ENCODE measurements at regions not wholly inside any gene's neighbourhood (a gene's known extent, or its start where the extent isn't known, plus 50 kb on each side); places are given as distances from the start of the nearest gene placed in this dataset.
"Not testable (repeated sequence)": the region's sequence is repeated elsewhere in the genome, so short reads cannot be mapped to it uniquely, and the experiment has no call there.

DNA sequence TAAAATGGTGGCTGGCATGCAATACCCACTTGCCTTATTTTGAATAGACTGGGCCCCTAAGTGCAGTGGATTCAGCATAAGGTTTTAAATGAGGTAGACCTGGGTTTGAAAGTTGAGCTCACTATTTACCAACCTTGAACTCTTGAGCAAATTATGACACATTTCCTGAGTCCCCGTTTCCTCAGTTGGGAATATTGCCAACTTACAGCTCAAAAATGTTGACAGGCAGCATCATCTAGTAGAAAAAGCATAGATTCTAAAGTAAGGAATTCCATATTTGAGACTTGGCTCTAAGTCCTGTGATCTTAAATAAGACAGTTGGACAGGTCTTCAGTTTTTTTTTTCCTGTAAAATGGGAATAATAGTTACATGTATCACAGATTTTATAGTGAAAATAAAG is 305.5 kb downstream of the ACTR3B start:
- Mint-ChIP-seq H3K27me3 (no peaks in the 10 kb centered on the region), H3K4me3 (no peak overlapping the region), H3K36me3 (ENCODE audit: low read depth) (no peaks in the 10 kb centered on the region), H3K27ac (no peak overlapping the region), H3K4me1 (ENCODE audit: low read depth) (no peaks in the 10 kb centered on the region), H3K9me3 (peaks cover 4% of the 10 kb centered on the region)

DNA sequence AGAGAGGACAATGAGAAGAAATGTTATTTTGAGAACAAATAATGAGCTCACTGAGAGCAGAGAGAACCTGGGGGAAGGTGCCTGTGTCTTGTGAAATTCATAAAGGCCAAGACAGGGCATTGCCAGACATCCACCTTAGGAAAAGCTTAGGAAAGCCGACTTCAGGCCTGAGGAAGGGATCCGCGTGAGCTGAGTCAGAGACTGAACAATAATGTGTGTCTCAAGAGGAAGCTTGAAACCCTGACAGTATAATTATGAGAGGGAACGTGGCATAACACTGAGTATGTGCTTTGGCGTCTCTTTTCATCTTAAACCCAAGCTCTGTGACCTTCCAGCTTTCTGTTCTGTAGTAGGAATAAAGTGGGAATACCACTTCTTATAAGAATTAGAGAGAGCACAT is 307.2 kb downstream of the ACTR3B start:
- no peaks in the 10 kb centered on the region for H3K27me3 Mint-ChIP-seq
- H3K4me1 Mint-ChIP-seq (ENCODE audit: low read depth): no peaks in the 10 kb centered on the region
- no peaks in the 10 kb centered on the region for H3K36me3 Mint-ChIP-seq (ENCODE audit: low read depth)
- no peak overlapping the region for H3K27ac Mint-ChIP-seq
- peaks cover 4% of the 10 kb centered on the region for H3K9me3 Mint-ChIP-seq
- H3K4me3 Mint-ChIP-seq: no peak overlapping the region

DNA sequence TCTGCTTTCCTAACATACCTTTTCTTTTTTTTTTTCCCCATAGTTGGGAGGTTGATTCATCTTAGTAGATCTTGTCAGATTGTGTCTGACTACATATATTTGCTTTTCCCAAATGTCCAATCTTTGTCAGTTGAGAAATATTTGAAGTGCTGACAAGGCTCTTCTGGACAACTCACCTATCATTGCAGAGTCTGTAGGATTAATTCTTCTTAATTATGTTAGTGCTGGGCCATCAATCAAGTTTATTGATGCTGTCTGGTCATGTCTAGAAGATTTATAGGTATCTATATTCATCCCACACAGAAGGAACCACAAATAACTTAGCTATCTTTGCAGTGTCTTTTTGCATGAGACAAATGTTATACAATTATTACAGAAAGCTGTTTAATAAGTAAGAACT is 310.6 kb downstream of the ACTR3B start:
- Mint-ChIP-seq H3K4me3 (no peak overlapping the region), H3K36me3 (ENCODE audit: low read depth) (no peaks in the 10 kb centered on the region), H3K9me3 (no peaks in the 10 kb centered on the region), H3K27ac (no peak overlapping the region), H3K4me1 (ENCODE audit: low read depth) (no peaks in the 10 kb centered on the region), H3K27me3 (no peaks in the 10 kb centered on the region)

DNA sequence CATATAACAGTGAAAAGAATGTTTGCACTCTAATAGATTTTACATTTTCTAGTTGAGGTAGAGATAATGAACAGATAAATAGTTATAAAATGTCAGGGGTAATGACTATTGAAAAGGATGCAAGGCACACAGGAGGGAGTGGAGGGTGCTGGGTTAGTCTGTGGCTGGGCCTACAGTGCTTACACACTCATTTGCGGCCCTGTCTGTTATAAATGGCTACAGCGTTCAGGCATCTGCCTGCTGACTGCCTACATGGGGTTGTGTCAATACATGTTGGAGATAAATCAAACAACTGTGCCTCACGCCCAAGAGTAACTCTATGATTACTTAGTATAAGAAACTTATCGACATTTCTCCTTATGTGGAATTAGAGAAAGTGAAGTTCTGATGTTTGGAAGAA is 313.3 kb downstream of the ACTR3B start:
- Mint-ChIP-seq H3K36me3 (ENCODE audit: low read depth) (no peaks in the 10 kb centered on the region), H3K4me1 (ENCODE audit: low read depth) (no peaks in the 10 kb centered on the region), H3K27me3 (no peaks in the 10 kb centered on the region), H3K27ac (no peak overlapping the region), H3K4me3 (no peak overlapping the region), H3K9me3 (peaks cover 4% of the 10 kb centered on the region)

DNA sequence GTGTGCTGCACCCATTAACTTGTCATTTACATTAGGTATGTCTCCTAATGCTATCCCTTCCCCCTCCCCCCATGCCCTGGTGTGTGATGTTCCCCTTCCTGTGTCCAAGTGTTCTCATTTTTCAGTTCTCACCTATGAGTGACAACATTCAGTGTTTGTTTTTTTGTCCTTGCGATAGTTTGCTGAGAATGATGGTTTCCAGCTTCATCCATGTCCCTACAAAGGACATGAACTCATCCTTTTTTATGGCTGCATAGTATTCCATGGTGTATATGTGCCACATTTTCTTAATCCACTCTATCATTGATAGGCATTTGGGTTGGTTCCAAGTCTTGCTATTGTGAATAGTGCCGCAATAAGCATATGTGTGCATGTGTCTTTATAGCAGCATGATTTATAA is 316.7 kb downstream of the ACTR3B start:
- H3K36me3 Mint-ChIP-seq (ENCODE audit: low read depth); H3K27me3 Mint-ChIP-seq; H3K4me1 Mint-ChIP-seq (ENCODE audit: low read depth); H3K27ac Mint-ChIP-seq; H3K4me3 Mint-ChIP-seq; H3K9me3 Mint-ChIP-seq: not testable (repeated sequence)

DNA sequence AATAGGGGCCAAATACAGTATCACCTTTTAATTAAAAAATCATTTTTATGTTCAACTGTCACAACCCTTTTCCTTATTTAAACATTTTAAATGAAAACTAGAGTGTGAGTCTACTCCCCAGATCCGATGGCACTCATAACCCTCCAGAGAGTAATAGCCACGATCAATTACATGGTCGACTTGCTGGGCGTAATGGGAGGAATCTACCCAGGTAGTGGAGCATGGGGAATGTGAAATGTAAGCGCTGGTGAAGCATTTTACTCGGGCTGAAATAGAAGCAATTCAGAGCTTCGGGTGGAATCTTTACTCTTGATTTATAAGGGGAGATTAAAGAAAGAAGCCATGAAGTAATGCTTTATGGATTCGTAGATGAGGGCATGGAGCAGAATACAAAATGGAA is 321.9 kb downstream of the ACTR3B start:
- no peak overlapping the region for H3K27ac Mint-ChIP-seq
- no peaks in the 10 kb centered on the region for H3K27me3 Mint-ChIP-seq
- H3K9me3 Mint-ChIP-seq: peaks cover 4% of the 10 kb centered on the region

DNA sequence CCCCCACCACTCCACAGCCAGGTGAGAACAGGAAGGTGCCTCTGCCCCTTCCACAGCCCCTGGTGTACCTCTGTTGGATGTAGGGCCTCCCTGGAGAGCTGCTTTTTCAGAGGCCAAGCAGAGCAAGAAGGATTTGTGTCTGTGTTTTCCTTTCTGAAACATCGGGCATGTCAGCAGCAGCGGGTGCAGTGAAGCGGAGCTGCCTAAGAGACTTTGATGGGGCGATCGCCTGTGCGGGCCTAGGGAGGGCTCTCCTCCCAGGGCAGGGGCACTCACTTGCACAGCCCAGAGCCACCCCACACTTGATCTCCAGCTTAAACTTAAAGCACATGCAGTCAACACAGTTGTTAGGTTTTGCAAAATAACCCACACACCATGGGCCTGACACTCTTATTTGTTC is 324.7 kb downstream of the ACTR3B start:
- Mint-ChIP-seq H3K9me3 (no peaks in the 10 kb centered on the region), H3K36me3 (ENCODE audit: low read depth) (no peaks in the 10 kb centered on the region), H3K4me3 (no peak overlapping the region), H3K4me1 (ENCODE audit: low read depth) (no peaks in the 10 kb centered on the region), H3K27me3 (no peaks in the 10 kb centered on the region), H3K27ac (no peak overlapping the region)

More for the DNA sequence above, 321.9 kb downstream of the ACTR3B start:
- H3K36me3 Mint-ChIP-seq (ENCODE audit: low read depth): no peaks in the 10 kb centered on the region
- H3K4me1 Mint-ChIP-seq (ENCODE audit: low read depth): no peaks in the 10 kb centered on the region
- no peak overlapping the region for H3K4me3 Mint-ChIP-seq

DNA sequence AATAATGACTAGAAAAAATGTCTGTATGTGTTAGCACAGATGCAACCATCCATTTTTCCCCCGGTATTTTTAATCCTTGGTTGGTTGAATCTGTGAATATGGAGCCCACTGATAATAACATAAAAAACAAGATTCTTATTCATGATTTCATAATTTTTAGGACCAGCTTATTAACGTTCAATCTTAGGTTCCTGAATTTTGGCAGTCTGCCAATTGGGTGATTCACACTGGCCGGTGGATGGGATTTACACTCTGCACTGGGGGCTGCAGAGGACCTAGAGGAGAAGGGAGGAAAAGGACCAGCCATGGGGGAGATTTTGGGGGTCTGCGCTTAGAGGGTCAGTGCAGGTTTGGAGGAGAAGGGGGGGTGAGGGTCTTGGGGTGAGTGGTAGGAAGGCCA is 327.9 kb downstream of the ACTR3B start:
- no peak overlapping the region for H3K27ac Mint-ChIP-seq
- peaks cover 3% of the 10 kb centered on the region for H3K9me3 Mint-ChIP-seq
- H3K4me3 Mint-ChIP-seq: no peak overlapping the region
- H3K27me3 Mint-ChIP-seq: no peaks in the 10 kb centered on the region
- H3K4me1 Mint-ChIP-seq (ENCODE audit: low read depth): no peaks in the 10 kb centered on the region
- no peaks in the 10 kb centered on the region for H3K36me3 Mint-ChIP-seq (ENCODE audit: low read depth)

DNA sequence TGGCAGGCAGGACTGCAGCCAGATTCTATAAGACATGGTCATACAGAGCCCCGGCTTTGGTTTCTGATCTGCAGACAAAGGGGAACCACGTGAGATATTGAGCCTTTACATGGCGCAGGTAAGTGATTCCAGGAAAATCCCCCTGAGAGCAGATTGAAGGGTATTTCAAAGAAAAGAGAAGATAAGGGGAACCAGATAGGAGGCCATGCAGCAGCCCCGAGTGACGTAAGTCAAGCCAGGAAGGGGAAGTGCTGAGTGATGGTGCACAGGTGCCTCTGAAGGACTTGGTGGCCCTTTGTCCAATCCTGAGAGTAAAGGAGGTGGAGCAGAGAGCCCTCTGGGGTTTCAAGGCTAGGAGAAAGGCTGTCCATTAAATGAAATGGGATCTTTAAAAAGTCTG is 329.0 kb downstream of the ACTR3B start:
- Mint-ChIP-seq H3K9me3 (peaks cover 3% of the 10 kb centered on the region), H3K4me1 (ENCODE audit: low read depth) (no peaks in the 10 kb centered on the region), H3K36me3 (ENCODE audit: low read depth) (no peaks in the 10 kb centered on the region), H3K27ac (no peak overlapping the region), H3K27me3 (no peaks in the 10 kb centered on the region), H3K4me3 (no peak overlapping the region)

DNA sequence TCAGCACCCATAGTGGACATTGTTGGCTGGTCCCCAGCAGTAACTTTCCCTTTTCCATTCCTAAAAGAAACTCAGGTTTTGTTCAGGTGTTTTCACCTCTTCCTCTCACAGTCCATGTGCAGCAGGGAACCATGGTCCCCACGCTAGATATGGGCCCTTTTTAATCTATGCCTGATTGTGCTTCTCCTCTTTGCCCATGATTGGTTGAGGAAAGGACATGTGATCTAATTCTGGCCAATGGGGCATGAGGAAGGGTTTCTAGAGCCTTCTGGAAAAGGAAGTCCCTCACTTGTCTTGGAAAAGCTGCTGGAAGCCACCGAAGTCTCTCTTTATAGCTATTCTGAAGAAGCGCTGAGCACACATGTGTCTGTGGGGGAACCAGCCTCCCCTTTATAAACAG is 330.7 kb downstream of the ACTR3B start:
- H3K27ac Mint-ChIP-seq: no peak overlapping the region
- peaks cover 7% of the 10 kb centered on the region for H3K9me3 Mint-ChIP-seq

DNA sequence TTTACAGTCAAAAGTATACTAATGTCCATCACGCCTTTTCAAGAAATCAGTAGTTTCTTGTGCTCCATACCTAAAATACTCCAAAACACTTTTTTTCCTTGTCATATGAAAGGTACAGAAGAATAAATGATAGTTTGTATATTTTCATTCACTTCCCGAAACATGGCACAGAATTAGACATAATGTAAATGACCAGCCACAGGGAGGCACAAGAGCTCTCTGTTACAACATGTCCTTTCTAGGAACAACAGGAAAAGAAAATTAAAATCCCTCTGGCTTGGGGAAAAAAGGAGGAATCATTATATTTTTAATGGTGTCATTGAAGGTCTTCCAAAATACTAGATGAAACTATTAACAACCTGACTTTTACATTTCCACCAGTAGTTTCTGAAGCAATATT is 331.2 kb downstream of the ACTR3B start:
- Mint-ChIP-seq H3K4me1 (ENCODE audit: low read depth) (no peaks in the 10 kb centered on the region), H3K27ac (no peak overlapping the region), H3K9me3 (peaks cover 7% of the 10 kb centered on the region), H3K4me3 (no peak overlapping the region), H3K27me3 (no peaks in the 10 kb centered on the region), H3K36me3 (ENCODE audit: low read depth) (no peaks in the 10 kb centered on the region)

More for the DNA sequence above, 330.7 kb downstream of the ACTR3B start:
- Mint-ChIP-seq H3K36me3 (ENCODE audit: low read depth) (no peaks in the 10 kb centered on the region), H3K27me3 (no peaks in the 10 kb centered on the region), H3K4me3 (no peak overlapping the region), H3K4me1 (ENCODE audit: low read depth) (no peaks in the 10 kb centered on the region)

DNA sequence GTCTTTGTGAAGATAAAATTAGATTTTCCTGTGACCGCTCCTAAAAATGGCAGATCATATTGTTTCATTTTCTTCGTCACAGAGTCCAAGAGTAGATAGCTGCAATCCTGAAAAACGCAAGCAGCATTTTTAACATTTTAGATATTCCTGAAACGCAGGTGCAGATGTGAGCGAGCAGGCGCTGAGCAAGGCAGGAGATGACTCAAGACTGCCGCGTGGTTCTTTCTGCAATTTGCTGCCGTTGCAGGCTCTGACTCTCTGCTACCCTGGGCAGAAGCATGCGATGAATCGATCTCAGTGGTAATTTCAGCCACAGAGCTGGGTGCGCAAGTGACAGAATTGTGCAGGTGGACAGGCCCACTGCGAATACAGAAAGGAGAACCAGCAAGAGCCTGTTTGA is 331.9 kb downstream of the ACTR3B start:
- H3K36me3 Mint-ChIP-seq (ENCODE audit: low read depth): no peaks in the 10 kb centered on the region
- no peaks in the 10 kb centered on the region for H3K27me3 Mint-ChIP-seq
- H3K9me3 Mint-ChIP-seq: peaks cover 7% of the 10 kb centered on the region
- no peak overlapping the region for H3K4me3 Mint-ChIP-seq
- H3K27ac Mint-ChIP-seq: no peak overlapping the region
- no peaks in the 10 kb centered on the region for H3K4me1 Mint-ChIP-seq (ENCODE audit: low read depth)

DNA sequence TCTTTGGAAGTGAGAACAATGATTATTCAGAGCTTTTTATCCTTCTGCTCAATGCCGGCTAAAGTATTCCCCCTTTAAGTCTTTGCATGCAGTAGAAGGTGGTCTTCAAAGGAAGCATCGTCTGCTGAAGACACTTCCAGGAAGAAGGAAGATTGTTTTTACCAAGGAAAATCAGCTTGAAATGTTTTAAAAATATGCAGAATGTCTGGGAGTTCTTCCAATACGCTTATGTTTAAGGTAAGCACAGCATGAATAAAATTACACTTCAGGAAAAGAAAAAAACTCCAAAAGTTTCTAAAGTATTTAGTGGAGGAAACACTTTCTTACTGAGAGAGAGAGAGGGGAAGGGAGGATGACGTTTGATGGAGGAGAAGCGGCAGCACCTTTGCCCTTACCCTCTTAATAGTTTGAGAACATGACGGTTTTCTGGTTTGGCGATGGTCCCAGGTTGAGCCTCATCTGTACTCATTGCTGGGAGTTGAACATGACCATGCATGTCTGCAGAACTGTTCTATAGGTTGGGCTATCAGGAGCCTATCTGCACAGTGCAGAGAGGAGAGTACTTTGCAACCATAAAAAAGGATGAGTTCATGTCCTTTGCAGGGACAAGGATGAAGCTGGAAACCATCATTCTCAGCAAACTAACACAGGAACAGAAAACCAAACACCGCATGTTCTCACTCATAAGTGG is 338.1 kb downstream of the ACTR3B start:
- no peak overlapping the region for H3K4me3 Mint-ChIP-seq
- H3K4me1 Mint-ChIP-seq (ENCODE audit: low read depth): no peaks in the 10 kb centered on the region
- H3K36me3 Mint-ChIP-seq (ENCODE audit: low read depth): no peaks in the 10 kb centered on the region
- peaks cover 8% of the 10 kb centered on the region for H3K9me3 Mint-ChIP-seq
- no peaks in the 10 kb centered on the region for H3K27me3 Mint-ChIP-seq
- no peak overlapping the region for H3K27ac Mint-ChIP-seq

DNA sequence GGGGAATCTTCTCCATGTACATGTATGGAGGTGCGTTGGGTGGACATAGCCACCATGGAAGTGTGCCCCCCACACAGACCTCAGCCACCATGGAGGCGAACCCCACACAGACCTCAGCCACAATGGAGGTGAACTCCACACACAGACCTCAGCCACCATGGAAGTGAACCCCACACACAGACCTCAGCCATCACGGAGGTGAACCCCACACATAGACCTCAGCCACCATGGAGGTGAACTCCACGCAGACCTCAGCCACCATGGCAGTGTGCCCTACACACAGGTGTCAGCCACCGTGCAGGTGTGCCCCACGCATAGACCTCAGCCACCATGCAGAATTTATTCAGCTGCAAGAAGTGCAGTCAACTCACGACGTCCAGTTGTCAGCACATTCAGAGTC is 339.7 kb downstream of the ACTR3B start:
- no peaks in the 10 kb centered on the region for H3K27me3 Mint-ChIP-seq
- H3K4me3 Mint-ChIP-seq: no peak overlapping the region
- H3K27ac Mint-ChIP-seq: no peak overlapping the region
- H3K36me3 Mint-ChIP-seq (ENCODE audit: low read depth): no peaks in the 10 kb centered on the region
- H3K9me3 Mint-ChIP-seq: peaks cover 5% of the 10 kb centered on the region
- H3K4me1 Mint-ChIP-seq (ENCODE audit: low read depth): no peaks in the 10 kb centered on the region

DNA sequence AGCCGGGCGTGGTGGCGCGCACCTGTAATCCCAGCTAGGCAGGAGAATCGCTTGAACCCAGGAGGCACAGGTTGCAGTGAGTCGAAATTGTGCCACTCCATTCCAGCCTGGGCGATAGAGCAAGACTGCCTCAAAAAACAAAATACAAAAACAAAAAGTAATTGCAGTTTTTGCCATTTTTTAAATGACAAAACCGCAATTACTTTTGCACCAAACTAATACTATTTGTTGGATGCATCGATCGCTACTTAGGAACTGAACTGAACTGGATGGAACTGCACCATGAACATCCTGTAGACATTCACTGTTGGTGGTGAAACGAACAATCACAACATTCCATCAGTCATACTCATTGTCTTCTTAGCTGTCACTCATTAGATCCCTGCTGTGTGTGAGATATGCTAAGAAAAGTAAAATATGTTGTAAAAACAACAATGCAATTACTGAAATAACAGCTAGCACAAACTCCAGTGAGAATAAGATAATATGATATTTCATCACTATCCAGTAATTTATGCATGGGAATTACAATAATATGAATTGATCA is 341.2 kb downstream of the ACTR3B start:
- no peaks in the 10 kb centered on the region for H3K4me1 Mint-ChIP-seq (ENCODE audit: low read depth)
- peaks cover 5% of the 10 kb centered on the region for H3K9me3 Mint-ChIP-seq
- H3K27me3 Mint-ChIP-seq: peaks cover 2% of the 10 kb centered on the region
- no peak overlapping the region for H3K27ac Mint-ChIP-seq
- no peak overlapping the region for H3K4me3 Mint-ChIP-seq
- H3K36me3 Mint-ChIP-seq (ENCODE audit: low read depth): no peaks in the 10 kb centered on the region

DNA sequence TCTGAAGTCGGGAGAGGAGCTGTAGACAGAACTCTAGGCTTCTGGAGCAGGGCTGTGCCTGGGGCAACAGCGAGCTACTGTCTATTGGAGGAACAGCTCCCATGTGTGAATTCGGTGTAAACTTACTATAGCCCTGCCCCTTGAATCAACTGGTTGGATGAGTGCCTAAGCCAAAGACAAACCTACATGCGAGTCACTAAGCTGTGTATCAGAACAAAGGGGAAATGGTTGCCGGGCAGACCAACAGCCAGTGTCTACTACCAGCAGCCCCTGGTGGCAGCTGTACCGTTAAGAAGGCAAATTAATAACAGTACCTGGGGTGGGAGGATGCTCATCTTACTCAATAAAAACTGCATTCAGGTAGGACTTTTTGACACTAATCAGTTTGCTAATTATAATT is 343.6 kb downstream of the ACTR3B start:
- Mint-ChIP-seq H3K36me3 (ENCODE audit: low read depth) (no peaks in the 10 kb centered on the region), H3K4me3 (no peak overlapping the region), H3K27me3 (peaks cover 5% of the 10 kb centered on the region), H3K4me1 (ENCODE audit: low read depth) (no peaks in the 10 kb centered on the region), H3K9me3 (peaks cover 5% of the 10 kb centered on the region), H3K27ac (no peak overlapping the region)

Measured in stimulated activated naive CD8-positive, alpha-beta T cell treated with anti-CD3 and anti-CD28 coated beads, Interleukin-15, Interleukin-2, amounts not matched to agents 100 ng/mL and 50 ng/mL, for 24 hours (primary cell).